SK-MEL-5 (cell line): ENCODE measurements at regions not wholly inside any gene's neighbourhood (a gene's known extent, or its start where the extent isn't known, plus 50 kb on each side); places are given as distances from the start of the nearest gene placed in this dataset.
"Not testable (repeated sequence)": the region's sequence is repeated elsewhere in the genome, so short reads cannot be mapped to it uniquely, and the experiment has no call there.

Experiments
- DNase-seq: peaks from one replicate; pipeline ENCODE4 v3.0.0-alpha.2; 2016; ENCODE audit warnings: low read depth, low spot score
- in situ Hi-C: cut with HindIII; loops from 2 replicates; pipeline ENCODE4 v1.10.0; 2016; ENCODE audit warnings: low sequenced_read_pairs, high pct_unique_total_duplicates, low pct_unique_long_range_greater_than_20kb
- small RNA-seq, 2 experiments: library from RNA; depleted of rRNA; stranded (forward); fragments of <200 nt; gene quantifications; one replicate each; pipeline ENCODE3, GENCODE V24; 2014

DNA sequence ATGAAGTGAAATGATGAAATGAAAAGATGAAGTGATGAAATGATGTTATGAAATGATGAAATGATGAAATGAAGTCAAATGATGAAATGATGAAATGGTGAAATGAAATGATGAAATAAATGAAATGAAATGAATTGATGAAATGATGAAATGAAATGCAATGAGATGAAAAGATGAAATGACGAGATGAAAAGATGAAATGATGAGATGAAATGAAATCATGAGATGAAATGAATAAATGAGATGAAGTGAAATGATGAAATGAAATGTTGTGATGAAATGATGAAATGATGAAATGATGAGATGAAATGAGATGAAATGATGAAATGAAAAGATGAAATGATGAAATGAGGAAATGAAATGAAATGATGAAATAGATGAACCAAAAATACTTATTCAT is 315.3 kb downstream of the TP53TG3F start:
- not testable (repeated sequence) for DNase-seq

GRCh38 chr16:33816328-33816944 is 357.0 kb downstream of the TP53TG3F start:
- in situ Hi-C loops, DNase-seq: not testable (repeated sequence)

More for the DNA sequence above, 315.3 kb downstream of the TP53TG3F start:
- in situ Hi-C loops, result not testable (repeated sequence)

DNA sequence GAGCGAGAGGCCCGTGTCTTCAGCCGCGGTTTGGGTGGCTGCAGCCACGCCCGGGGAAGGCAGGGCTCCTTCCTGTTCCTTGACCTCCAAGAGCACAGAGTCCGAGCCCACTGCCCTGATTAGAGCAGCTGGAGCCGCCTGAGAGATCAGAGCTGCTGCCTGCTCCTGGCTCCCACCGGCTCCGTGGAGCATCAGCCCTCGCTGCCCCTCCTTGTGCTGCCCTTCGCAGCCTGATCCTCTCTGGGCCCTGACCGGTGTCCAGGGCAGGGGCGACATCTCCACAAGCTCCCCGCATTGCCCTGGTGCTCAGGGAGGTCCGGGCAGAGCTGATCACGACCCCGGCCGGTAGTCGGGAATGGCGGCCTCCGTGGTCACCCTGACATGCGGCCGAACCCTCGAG is 365.3 kb downstream of the TP53TG3F start:
- in situ Hi-C loops, DNase-seq: not testable (repeated sequence)

DNA sequence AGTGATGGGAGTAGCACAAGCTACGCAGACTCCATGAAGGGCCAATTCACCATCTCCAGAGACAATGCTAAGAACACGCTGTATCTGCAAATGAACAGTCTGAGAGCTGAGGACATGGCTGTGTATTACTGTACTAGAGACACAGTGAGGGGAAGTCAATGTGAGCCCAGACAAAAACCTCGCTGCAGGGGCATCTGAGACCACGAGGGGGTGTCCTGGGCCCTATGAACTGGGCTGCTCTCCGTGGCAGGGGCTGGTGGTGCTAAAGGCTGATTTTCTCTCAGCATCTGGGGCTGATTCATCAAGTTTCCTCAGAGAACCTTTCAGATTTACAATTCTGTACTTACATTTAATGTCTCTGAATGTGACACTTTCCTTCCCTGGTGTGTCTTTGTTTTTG is 368.1 kb downstream of the TP53TG3F start:
- in situ Hi-C loops, DNase-seq: not testable (repeated sequence)

DNA sequence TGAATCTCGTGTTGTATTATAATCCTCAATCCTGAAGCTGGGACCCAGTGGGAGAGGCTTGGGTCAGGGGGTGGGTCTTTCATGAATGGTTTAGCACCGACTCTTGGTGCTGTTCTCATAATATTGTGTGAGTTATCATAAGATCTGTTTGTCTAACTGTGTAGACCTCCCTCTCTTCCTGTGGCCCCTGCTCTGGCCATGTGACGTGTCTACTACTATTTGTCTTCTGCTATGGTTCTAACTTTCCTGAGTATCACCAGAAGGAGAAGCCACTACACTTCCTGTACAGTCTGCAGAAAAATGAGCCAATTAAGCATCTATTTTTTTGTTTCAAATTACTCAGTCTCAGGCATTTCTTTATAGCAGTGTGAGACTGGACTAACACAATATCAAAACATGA is 379.7 kb downstream of the TP53TG3F start:
- DNase-seq, in situ Hi-C loops: not testable (repeated sequence)

- DNase-seq, in situ Hi-C loops: not testable (repeated sequence)
Observed at GRCh38 chr16:33844533-33844932, 385.1 kb downstream of the TP53TG3F start.

Small RNA genes lying in the stretch of these regions (small RNA-seq; reads per million reads assigned to genes)
- 0 reads per million in 2 experiments for gene AC136428.2
- gene ENPP7P13, result 0 reads per million in 2 experiments
